HEK293 (cell line): ENCODE measurements at regions not wholly inside any gene's neighbourhood (a gene's known extent, or its start where the extent isn't known, plus 50 kb on each side); places are given as distances from the start of the nearest gene placed in this dataset.
"Not testable (repeated sequence)": the region's sequence is repeated elsewhere in the genome, so short reads cannot be mapped to it uniquely, and the experiment has no call there.

Source experiments
- CTCF ChIP-seq: fragments of 450-650 bp; formaldehyde crosslinking; IDR thresholded peaks from 2 replicates; pipeline ENCODE4 v1.5.1; 2016; ENCODE audit warnings: missing biosample characterization, missing genetic modification characterization
- PRDM2 ChIP-seq: fragments of 450-650 bp; formaldehyde crosslinking; IDR thresholded peaks from 2 replicates; pipeline ENCODE4 v1.5.1; 2016; ENCODE audit warnings: missing biosample characterization, missing genetic modification characterization, borderline replicate concordance
- SALL2 ChIP-seq: fragments of 450-650 bp; formaldehyde crosslinking; IDR thresholded peaks from 2 replicates; pipeline ENCODE4 v1.5.0; 2017; ENCODE audit warnings: missing biosample characterization, mild to moderate bottlenecking, missing genetic modification characterization, borderline replicate concordance
- TCF7L2 ChIP-seq: IDR thresholded peaks from 2 replicates; pipeline ENCODE4 v1.6.1; 2011; ENCODE audit warnings: low read depth, mild to moderate bottlenecking, inconsistent platforms, low read length, moderate library complexity, borderline replicate concordance
- YY1 ChIP-seq: fragments of 450-650 bp; formaldehyde crosslinking; IDR thresholded peaks from 2 replicates; pipeline ENCODE4 v1.5.1; 2018; ENCODE audit warnings: missing biosample characterization, missing genetic modification characterization
- ZBTB11 ChIP-seq: fragments of 450-650 bp; formaldehyde crosslinking; conservative IDR thresholded peaks from 2 replicates; pipeline ENCODE4 v1.5.1; 2016; ENCODE audit warnings: low read depth, missing biosample characterization, missing genetic modification characterization
- ZFP3 ChIP-seq: fragments of 450-650 bp; formaldehyde crosslinking; IDR thresholded peaks from 2 replicates; pipeline ENCODE4 v1.5.1; 2016; ENCODE audit warnings: low read depth, missing biosample characterization, missing genetic modification characterization
- ZFP37 ChIP-seq: fragments of 450-650 bp; formaldehyde crosslinking; IDR thresholded peaks from 2 replicates; pipeline ENCODE4 v1.5.1; 2016; ENCODE audit warnings: missing biosample characterization, missing genetic modification characterization
- ZNF24 ChIP-seq: fragments of 450-650 bp; formaldehyde crosslinking; IDR thresholded peaks from 2 replicates; pipeline ENCODE4 v1.5.1; 2016; ENCODE audit warnings: missing biosample characterization, missing genetic modification characterization
- ZNF324 ChIP-seq: fragments of 450-650 bp; formaldehyde crosslinking; IDR thresholded peaks from 2 replicates; pipeline ENCODE4 v1.5.1; 2016; ENCODE audit warnings: missing biosample characterization, missing genetic modification characterization
- ZNF513 ChIP-seq: fragments of 450-650 bp; IDR thresholded peaks from 2 replicates; pipeline ENCODE4 v1.5.1; 2018; ENCODE audit warnings: missing biosample characterization, missing genetic modification characterization

- not testable (repeated sequence) for TF ChIP-seq TCF7L2; CTCF; ZBTB11 (tag by site-specific recombination); YY1 (tag by site-specific recombination); ZNF513 (tag by site-specific recombination); PRDM2; SALL2 (tag by site-specific recombination); ZFP37; ZNF324 (tag by site-specific recombination); ZNF24 (tag by site-specific recombination); ZFP3
Observed at GRCh38 chr15:22631789-22632188, 154.7 kb upstream of the NIPA1 start.
